ENCODE measurements at regions not wholly inside any gene's neighbourhood (a gene's known extent, or its start where the extent isn't known, plus 50 kb on each side); places are given as distances from the start of the nearest gene placed in this dataset.

DNA sequence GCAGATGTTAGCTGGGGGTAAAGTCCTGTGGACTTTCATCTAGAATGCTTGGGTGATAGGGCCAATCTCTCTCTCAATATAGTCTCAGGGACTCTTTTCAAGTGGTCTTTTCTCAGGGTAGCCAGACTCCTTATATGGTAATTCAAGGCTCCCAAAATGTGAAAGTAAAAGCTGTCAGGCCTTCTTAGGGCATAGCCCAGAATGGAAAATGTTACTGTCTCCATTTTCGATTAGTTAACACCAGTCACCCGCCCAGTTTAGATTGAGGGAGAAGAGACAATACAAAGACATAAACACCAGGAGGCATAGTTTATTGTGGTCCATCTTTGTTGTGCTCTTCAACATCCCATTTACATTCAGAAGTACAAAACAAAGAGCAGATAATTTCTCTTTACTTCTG is 295.8 kb downstream of the EPHA7 start:
- FAIRE-seq, result no peak
- TF ChIP-seq KDM5A (IDR thresholded peaks at IDR 0.05; ENCODE audit: low read length), result no peak
- peak; percentile 61; the same call in 1 of the 2 replicates for TF ChIP-seq SRF (IDR thresholded peaks at IDR 0.05; ENCODE audit: low read depth, low read length)
- TF ChIP-seq PHF8 (conservative IDR thresholded peaks at IDR 0.05; ENCODE audit: low read depth, low read length), result no peak
- Histone ChIP-seq H4K20me1 (replicated peaks in 1 of 2; ENCODE audit: control insufficient read depth in 1 of 2, insufficient read depth in 2 of 2, low read length in 2 of 2) (no peaks in the 10 kb centered on the region), H3K79me2 (ENCODE audit: control insufficient read depth in 1 of 2, insufficient read depth in 2 of 2, low read length in 2 of 2) (no peaks in the 10 kb centered on the region), H3K18ac (ENCODE audit: extremely low read depth, low read length) (no peak overlapping the region), H3K79me1 (ENCODE audit: low read depth, low read length) (no peaks in the 10 kb centered on the region), H2BK12ac (ENCODE audit: low read depth, low read length) (no peak overlapping the region), H3K4me2 (ENCODE audit: insufficient read depth in 1 of 2, low read depth in 2 of 2, low read length in 2 of 2) (peak overlapping the region in 1 of 2 experiments; percentile 20; a peak in 1 of 4 replicates), H3K4ac (replicated peaks; ENCODE audit: insufficient read length, low read depth, low read length) (no peak overlapping the region), H3K4me1 (replicated peaks in 1 of 4; ENCODE audit: control insufficient read depth in 3 of 4, insufficient read depth in 4 of 4, low read length in 3 of 4) (peaks cover 0 to 5% (median 0%) of the 10 kb centered on the region in 4 experiments; a peak in 1 of 7 replicates), H3K27ac (ENCODE audit: low read depth, low read length) (0 out of 2 replicates have a peak overlapping the region, but pooled peaks have one; percentile 7), H2BK120ac (replicated peaks; ENCODE audit: low read depth, low read length) (no peak overlapping the region), H3K27me3 (replicated peaks in 1 of 4; ENCODE audit: control insufficient read depth in 3 of 4, extremely low read depth in 1 of 4, insufficient read depth in 3 of 4, low read length in 3 of 4) (no peaks in the 10 kb centered on the region), H2BK15ac (ENCODE audit: low read length) (no peak overlapping the region), H4K5ac (ENCODE audit: insufficient read length, low read depth, low read length) (no peak overlapping the region), H2BK20ac (ENCODE audit: low read length) (no peak overlapping the region), H3K9me3 (ENCODE audit: insufficient read depth in 2 of 2, low read depth in 1 of 2, low read length in 1 of 2) (no peaks in the 10 kb centered on the region), H3K9ac (replicated peaks in 1 of 4; ENCODE audit: extremely low read depth in 1 of 4, low read depth in 3 of 4, low read length in 3 of 4) (no peak overlapping the region), H3K23ac (ENCODE audit: insufficient read length) (no peak overlapping the region), H3K36me3 (ENCODE audit: control insufficient read depth in 2 of 4, insufficient read depth in 4 of 4, low read length in 3 of 4) (no peaks in the 10 kb centered on the region), H3K56ac (replicated peaks; ENCODE audit: insufficient read length, low read depth, low read length) (no peak overlapping the region), H2BK5ac (ENCODE audit: low read depth, low read length) (no peak overlapping the region), H3K14ac (ENCODE audit: insufficient read length) (no peak overlapping the region), H2AFZ (ENCODE audit: low read length) (no peak overlapping the region), H3K4me3 (ENCODE audit: extremely low read depth in 1 of 4, insufficient read depth in 2 of 4, low read depth in 3 of 4, low read length in 4 of 4) (no peak overlapping the region), H3K23me2 (ENCODE audit: low read depth, low read length) (no peaks in the 10 kb centered on the region), H4K91ac (replicated peaks; ENCODE audit: insufficient read length, low read length) (no peak overlapping the region), H2AK5ac (ENCODE audit: low read depth, low read length) (no peak overlapping the region), H4K8ac (ENCODE audit: extremely low read depth, insufficient read depth, low read length) (no peak overlapping the region)
- WGBS, 2 experiments (ENCODE audit: extremely low coverage in 1 of 2, insufficient coverage in 1 of 2, insufficient read length in 1 of 2, insufficient replicate concordance in 2 of 2, low coverage in 1 of 2, low lambda C conversion rate in 2 of 2, missing lambda C conversion rate in 1 of 2), result 74% methylated on average over 2 of the region's 2 CpGs; no CpG with 5 or more reads in 1 of the 2 experiments
- ChIA-PET CTCF (ENCODE audit: partially characterized antibody) (no interaction called here), POLR2A (ENCODE audit: partially characterized antibody) (interaction anchor here (1.2 kb wide), 1 partner anchor 296 kb away, joined by 3 read pairs; the partner anchor contains the start of gene EPHA7)
- DNase-seq (ENCODE audit: low read depth in 1 of 2, low spot score in 2 of 2), result no peak

Data from H1 (cell line).